ENCODE measurements at regions not wholly inside any gene's neighbourhood (a gene's known extent, or its start where the extent isn't known, plus 50 kb on each side); places are given as distances from the start of the nearest gene placed in this dataset.

DNA sequence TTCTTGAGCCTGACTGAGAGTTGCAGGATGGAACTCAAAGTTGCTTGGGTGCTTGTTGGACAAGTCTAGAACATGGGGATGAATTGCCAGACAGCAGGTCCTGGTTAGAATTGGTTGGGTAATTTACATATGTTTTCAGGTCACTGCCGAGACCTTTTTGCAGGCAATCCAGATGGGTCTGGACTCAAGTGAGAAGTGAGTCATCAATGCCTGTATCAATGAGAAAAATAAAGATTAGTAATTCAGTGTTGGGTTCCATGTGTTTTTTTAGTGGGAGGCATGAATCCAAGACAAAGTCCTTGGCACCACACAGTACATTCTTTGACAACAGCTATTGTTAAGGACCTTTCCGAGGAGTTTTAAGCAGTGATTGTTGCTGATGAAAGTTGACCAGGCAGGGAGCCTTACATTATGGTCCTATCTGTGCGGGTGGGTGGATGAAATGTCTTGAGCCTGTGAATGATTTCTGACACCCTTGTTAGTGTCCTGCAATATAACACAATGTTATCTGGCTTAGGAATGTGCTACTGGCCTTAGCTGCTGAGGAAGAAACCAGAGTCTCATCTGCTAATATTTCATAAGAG is 77.7 kb downstream of the CRYGS start:
- RAD21 ChIA-PET (ENCODE audit: unreplicated experiment), result interaction anchor here (0.7 to 0.9 kb wide), 2 partner anchors 53 to 68 kb away, joined by 3 read pairs; no protein-coding TSS in a partner anchor
- no peaks in the 10 kb centered on the region for H4K20me1 ChIP-seq (ENCODE audit: control insufficient read depth, insufficient read depth)
- POLR2A ChIA-PET, result no interaction called here
- no TSS peak for BruUV-seq (replicated peaks)
- no peaks in the 10 kb centered on the region for H3K79me2 ChIP-seq (ENCODE audit: control insufficient read depth, insufficient read depth, low read length)
- H3K27ac ChIP-seq (ENCODE audit: control insufficient read depth, insufficient read depth), result no peak overlapping the region
- in situ Hi-C loops (cut with MboI), result no loop called here
- FAIRE-seq (no peak), ATAC-seq (no peak), DNase-seq (ENCODE audit: low read depth, low spot score) (no peak)
- no peaks in the 10 kb centered on the region for H3K36me3 ChIP-seq (ENCODE audit: control insufficient read depth in 2 of 2, insufficient read depth in 2 of 2, low read length in 1 of 2)
- WGBS (ENCODE audit: insufficient coverage, insufficient replicate concordance, low lambda C conversion rate, missing lambda C conversion rate), result 60% methylated on average over 3 of the region's 3 CpGs
- H3K9me3 ChIP-seq (replicated peaks; ENCODE audit: control insufficient read depth, insufficient read depth, low read length), result no peaks in the 10 kb centered on the region
- no peaks in the 10 kb centered on the region for H3K27me3 ChIP-seq (replicated peaks in 1 of 2; ENCODE audit: control insufficient read depth in 2 of 2, insufficient read depth in 2 of 2, low read length in 1 of 2)
- H3K4me1 ChIP-seq (ENCODE audit: control insufficient read depth, insufficient read depth, low read length), result no peaks in the 10 kb centered on the region
- no peak overlapping the region for H3K9ac ChIP-seq (ENCODE audit: control insufficient read depth, insufficient read depth, low read length)
- SMC1A ChIA-PET (ENCODE audit: uncharacterized antibody, unreplicated experiment), result interaction anchor here (0.9 to 1.6 kb wide), 5 partner anchors 9 to 73 kb away, joined by 3 to 10 read pairs (median 3); no protein-coding TSS in a partner anchor
- intact Hi-C loops (cut with micrococcal nuclease; ENCODE audit: unreplicated experiment), result no loop called here
- H2AFZ ChIP-seq (ENCODE audit: control insufficient read depth, low read depth, low read length), result no peak overlapping the region
- CTCF ChIA-PET, result interaction anchor here (1.1 to 4.5 kb wide), 2 partner anchors 7 to 74 kb away, joined by 6 to 32 read pairs; no protein-coding TSS in a partner anchor
- H3K4me3 ChIP-seq, result no peak overlapping the region
- H3K4me2 ChIP-seq (ENCODE audit: control insufficient read depth, insufficient read depth), result no peak overlapping the region
- TF ChIP-seq TCF3 (IDR thresholded peaks at IDR 0.05; ENCODE audit: borderline replicate concordance, insufficient read depth, low read depth, low read length) (no peak), POLR2A (IDR thresholded peaks at IDR 0.05; ENCODE audit: low read depth, low read length) (no peak), SPI1 (IDR thresholded peaks at IDR 0.05; ENCODE audit: borderline replicate concordance, insufficient read depth, low read depth, low read length) (no peak), ZSCAN29 (IDR thresholded peaks at IDR 0.05) (no peak), STAT3 (IDR thresholded peaks at IDR 0.05; ENCODE audit: low read depth, low read length) (no peak), SP1 (IDR thresholded peaks at IDR 0.05; ENCODE audit: low read depth, low read length) (no peak), EGR1 (IDR thresholded peaks at IDR 0.05; ENCODE audit: borderline replicate concordance in 1 of 2, low read depth in 2 of 2, low read length in 2 of 2) (no peak), MXI1 (IDR thresholded peaks at IDR 0.05; ENCODE audit: low read depth, low read length) (no peak), PAX5 (IDR thresholded peaks at IDR 0.05; ENCODE audit: borderline replicate concordance, low read depth, low read length) (no peak), NFIC (IDR thresholded peaks at IDR 0.05; ENCODE audit: low read depth, low read length) (no peak), SIX5 (IDR thresholded peaks at IDR 0.05; ENCODE audit: low read depth, low read length, severe bottlenecking) (no peak), HCFC1 (IDR thresholded peaks at IDR 0.05; ENCODE audit: low read length) (no peak), EED (IDR thresholded peaks at IDR 0.05; ENCODE audit: low read depth) (no peak)
- TF ChIP-seq, protein P1, sequence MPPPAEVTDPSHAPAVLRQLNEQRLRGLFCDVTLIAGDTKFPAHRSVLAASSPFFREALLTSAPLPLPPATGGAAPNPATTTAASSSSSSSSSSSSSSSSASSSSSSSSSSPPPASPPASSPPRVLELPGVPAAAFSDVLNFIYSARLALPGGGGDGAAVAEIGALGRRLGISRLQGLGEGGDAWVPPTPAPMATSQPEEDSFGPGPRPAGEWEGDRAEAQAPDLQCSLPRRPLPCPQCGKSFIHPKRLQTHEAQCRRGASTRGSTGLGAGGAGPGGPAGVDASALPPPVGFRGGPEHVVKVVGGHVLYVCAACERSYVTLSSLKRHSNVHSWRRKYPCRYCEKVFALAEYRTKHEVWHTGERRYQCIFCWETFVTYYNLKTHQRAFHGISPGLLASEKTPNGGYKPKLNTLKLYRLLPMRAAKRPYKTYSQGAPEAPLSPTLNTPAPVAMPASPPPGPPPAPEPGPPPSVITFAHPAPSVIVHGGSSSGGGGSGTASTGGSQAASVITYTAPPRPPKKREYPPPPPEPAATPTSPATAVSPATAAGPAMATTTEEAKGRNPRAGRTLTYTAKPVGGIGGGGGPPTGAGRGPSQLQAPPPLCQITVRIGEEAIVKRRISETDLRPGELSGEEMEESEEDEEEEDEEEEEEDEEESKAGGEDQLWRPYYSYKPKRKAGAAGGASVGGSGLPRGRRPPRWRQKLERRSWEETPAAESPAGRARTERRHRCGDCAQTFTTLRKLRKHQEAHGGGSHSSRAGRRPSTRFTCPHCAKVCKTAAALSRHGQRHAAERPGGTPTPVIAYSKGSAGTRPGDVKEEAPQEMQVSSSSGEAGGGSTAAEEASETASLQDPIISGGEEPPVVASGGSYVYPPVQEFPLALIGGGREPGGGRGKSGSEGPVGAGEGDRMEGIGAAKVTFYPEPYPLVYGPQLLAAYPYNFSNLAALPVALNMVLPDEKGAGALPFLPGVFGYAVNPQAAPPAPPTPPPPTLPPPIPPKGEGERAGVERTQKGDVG (CRISPR knock-in tag; IDR thresholded peaks at IDR 0.05), result no peak
- TF ChIP-seq, protein P2, sequence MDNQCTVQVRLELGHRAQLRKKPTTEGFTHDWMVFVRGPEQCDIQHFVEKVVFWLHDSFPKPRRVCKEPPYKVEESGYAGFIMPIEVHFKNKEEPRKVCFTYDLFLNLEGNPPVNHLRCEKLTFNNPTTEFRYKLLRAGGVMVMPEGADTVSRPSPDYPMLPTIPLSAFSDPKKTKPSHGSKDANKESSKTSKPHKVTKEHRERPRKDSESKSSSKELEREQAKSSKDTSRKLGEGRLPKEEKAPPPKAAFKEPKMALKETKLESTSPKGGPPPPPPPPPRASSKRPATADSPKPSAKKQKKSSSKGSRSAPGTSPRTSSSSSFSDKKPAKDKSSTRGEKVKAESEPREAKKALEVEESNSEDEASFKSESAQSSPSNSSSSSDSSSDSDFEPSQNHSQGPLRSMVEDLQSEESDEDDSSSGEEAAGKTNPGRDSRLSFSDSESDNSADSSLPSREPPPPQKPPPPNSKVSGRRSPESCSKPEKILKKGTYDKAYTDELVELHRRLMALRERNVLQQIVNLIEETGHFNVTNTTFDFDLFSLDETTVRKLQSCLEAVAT (IDR thresholded peaks at IDR 0.05), result no peak
- TF ChIP-seq, protein P3, sequence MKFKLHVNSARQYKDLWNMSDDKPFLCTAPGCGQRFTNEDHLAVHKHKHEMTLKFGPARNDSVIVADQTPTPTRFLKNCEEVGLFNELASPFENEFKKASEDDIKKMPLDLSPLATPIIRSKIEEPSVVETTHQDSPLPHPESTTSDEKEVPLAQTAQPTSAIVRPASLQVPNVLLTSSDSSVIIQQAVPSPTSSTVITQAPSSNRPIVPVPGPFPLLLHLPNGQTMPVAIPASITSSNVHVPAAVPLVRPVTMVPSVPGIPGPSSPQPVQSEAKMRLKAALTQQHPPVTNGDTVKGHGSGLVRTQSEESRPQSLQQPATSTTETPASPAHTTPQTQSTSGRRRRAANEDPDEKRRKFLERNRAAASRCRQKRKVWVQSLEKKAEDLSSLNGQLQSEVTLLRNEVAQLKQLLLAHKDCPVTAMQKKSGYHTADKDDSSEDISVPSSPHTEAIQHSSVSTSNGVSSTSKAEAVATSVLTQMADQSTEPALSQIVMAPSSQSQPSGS (IDR thresholded peaks at IDR 0.05; ENCODE audit: low read length), result no peak
- TF ChIP-seq, protein P4, sequence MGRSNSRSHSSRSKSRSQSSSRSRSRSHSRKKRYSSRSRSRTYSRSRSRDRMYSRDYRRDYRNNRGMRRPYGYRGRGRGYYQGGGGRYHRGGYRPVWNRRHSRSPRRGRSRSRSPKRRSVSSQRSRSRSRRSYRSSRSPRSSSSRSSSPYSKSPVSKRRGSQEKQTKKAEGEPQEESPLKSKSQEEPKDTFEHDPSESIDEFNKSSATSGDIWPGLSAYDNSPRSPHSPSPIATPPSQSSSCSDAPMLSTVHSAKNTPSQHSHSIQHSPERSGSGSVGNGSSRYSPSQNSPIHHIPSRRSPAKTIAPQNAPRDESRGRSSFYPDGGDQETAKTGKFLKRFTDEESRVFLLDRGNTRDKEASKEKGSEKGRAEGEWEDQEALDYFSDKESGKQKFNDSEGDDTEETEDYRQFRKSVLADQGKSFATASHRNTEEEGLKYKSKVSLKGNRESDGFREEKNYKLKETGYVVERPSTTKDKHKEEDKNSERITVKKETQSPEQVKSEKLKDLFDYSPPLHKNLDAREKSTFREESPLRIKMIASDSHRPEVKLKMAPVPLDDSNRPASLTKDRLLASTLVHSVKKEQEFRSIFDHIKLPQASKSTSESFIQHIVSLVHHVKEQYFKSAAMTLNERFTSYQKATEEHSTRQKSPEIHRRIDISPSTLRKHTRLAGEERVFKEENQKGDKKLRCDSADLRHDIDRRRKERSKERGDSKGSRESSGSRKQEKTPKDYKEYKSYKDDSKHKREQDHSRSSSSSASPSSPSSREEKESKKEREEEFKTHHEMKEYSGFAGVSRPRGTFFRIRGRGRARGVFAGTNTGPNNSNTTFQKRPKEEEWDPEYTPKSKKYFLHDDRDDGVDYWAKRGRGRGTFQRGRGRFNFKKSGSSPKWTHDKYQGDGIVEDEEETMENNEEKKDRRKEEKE (IDR thresholded peaks at IDR 0.05), result no peak
